Heart right ventricle (tissue), 16 donors: ENCODE measurements at regions not wholly inside any gene's neighbourhood (a gene's known extent, or its start where the extent isn't known, plus 50 kb on each side); places are given as distances from the start of the nearest gene placed in this dataset.

ENCODE experiments used
- ATAC-seq, 8 donors: fragments of 200-7000 bp; cut with Tn5 transposase; one replicate each; pipeline ENCODE4 v1.9.1; 2020; ENCODE audit warnings: mild to moderate bottlenecking in 8 of 8, moderate library complexity in 8 of 8, moderate number of reproducible peaks in 1 of 8
- DNase-seq, 2 donors: peaks; one replicate each; pipeline ENCODE4 v3.0.0-alpha.2; 2020
- H3K27ac ChIP-seq, 10 donors: fragments of 200-600 bp; sonication (generic) in 2 of 10; one replicate each; pipeline versions ENCODE4 v1.5.0 to v1.8.0; 2020 to 2022; ENCODE audit warnings: mild to moderate bottlenecking in 3 of 10
- H3K27me3 ChIP-seq, 7 donors: fragments of 200-600 bp; one replicate each; pipeline ENCODE4 v1.8.0; 2021 to 2022; ENCODE audit warnings: mild to moderate bottlenecking in 2 of 7
- H3K36me3 ChIP-seq, 9 donors: fragments of 200-600 bp; sonication (generic) in 1 of 9; one replicate each; pipeline versions ENCODE4 v1.5.0 to v1.8.0; 2020 to 2022; ENCODE audit warnings: mild to moderate bottlenecking in 2 of 9
- H3K4me1 ChIP-seq, 9 donors: fragments of 200-600 bp; sonication (generic) in 1 of 9; one replicate each; pipeline versions ENCODE4 v1.5.0 to v1.8.0; 2020 to 2022; ENCODE audit warnings: mild to moderate bottlenecking in 4 of 9
- H3K4me3 ChIP-seq, 10 donors: fragments of 200-600 bp; sonication (generic) in 2 of 10; one replicate each; pipeline versions ENCODE4 v1.5.0 to v1.8.0; 2020 to 2022; ENCODE audit warnings: mild to moderate bottlenecking in 7 of 10, moderate library complexity in 2 of 10
- H3K9me3 ChIP-seq, 11 donors: fragments of 200-600 bp in 10 of 11; sonication (generic) in 2 of 11; one replicate each; pipeline versions ENCODE4 v1.5.0 to v1.8.0; 2013 to 2022; ENCODE audit warnings: mild to moderate bottlenecking in 2 of 11, control low read depth in 1 of 11, moderate library complexity in 1 of 11
- CTCF ChIP-seq, 9 donors: fragments of 200-600 bp; sonication (generic) in 2 of 9; IDR thresholded peaks; one replicate each; pipeline versions ENCODE4 v1.5.0 to v1.8.0; 2021 to 2022; ENCODE audit warnings: antibody characterized with exemption in 9 of 9, mild to moderate bottlenecking in 5 of 9, moderate library complexity in 1 of 9
- WGBS, 2 donors: extraction: QIAGEN DNeasy Blood & Tissue Kit; methylation state at CpG; one replicate each; pipeline ENCODE4 v1.1.7; 2013; ENCODE audit warnings: inconsistent platforms in 1 of 2; 5-methylcytosine and 5-hydroxymethylcytosine counted together
- intact Hi-C, 10 donors: fragments of 100-400 bp; cut with DNase I; formaldehyde crosslinking; loops; one replicate each; pipeline versions ENCODE4 v1.11.1 to v1.14.2; 2022
- donor health status: Arrhythmogenic right ventricular cardiomyopathy.
- donor health status: ischemic (EF 13 %, LVEDD 7.1; RV severe dilation, severe dysfunction).
- donor health status: healthy with polysubstance abuse.
- donor health status: DM: no; HTN: yes; CAD: no.
- donor health status: DM: no; HTN: no; CAD: no.
- donor health status: ischemic (EF 25% LVEDD 6.9; RV normal size, moderate dysfunction).
- donor health status: ischemic (EF 25% LVEDD 5.7; RV mildly dilated, moderate dysfunction).
- donor health status: healthy.
- donor health status: DM: yes; HTN: yes; CAD: no.
- donor health status: Ischemic cardiomyopathy.
- donor health status: ischemic (EF 35%, LVEDD 5.7; RV mildly dilated, moderate dysfunction).
- donor health status: nonischemic (EF 11% LVEDD 7.7; RV severe dilation, severe dysfunction).
- donor health status: DM: yes; HTN: yes; CAD: no.
- donor health status: PGD.
- donor health status: ischemic (EF 29% LVEDD 5.4; RV normal size, mild dysfunction).
- donor health status: nonischemic (EF 23%, LVEDD 6.1; RV moderate dilation, normal function).

GRCh38 chr4:14053291-14053690 lies 425.8 kb upstream of the BOD1L1 start:
- intact Hi-C loops = no loop called here
- Histone ChIP-seq H3K27ac (no peak overlapping the region), H3K4me3 (no peak overlapping the region), H3K27me3 (no peaks in the 10 kb centered on the region), H3K4me1 (no peaks in the 10 kb centered on the region), H3K36me3 (no peaks in the 10 kb centered on the region), H3K9me3 (peaks cover 0 to 6% (median 0%) of the 10 kb centered on the region in 11 donors)
- no peak for TF ChIP-seq CTCF (IDR thresholded peaks at IDR 0.05)
- DNase-seq (no peak), ATAC-seq (no peak)
- WGBS, 2 donors = 66 to 79% methylated on average over 1 of the region's 1 CpG

- 54 to 57% methylated on average over 1 of the region's 1 CpG for WGBS, 2 donors
- TF ChIP-seq CTCF (IDR thresholded peaks at IDR 0.05) = no peak
Observed at GRCh38 chr4:14054391-14054790, 426.9 kb upstream of the BOD1L1 start.

GRCh38 chr4:14059006-14059405 lies 431.5 kb upstream of the BOD1L1 start:
- no peak for DNase-seq
- Histone ChIP-seq H3K27ac (no peak overlapping the region), H3K36me3 (no peaks in the 10 kb centered on the region), H3K9me3 (peaks cover 0 to 12% (median 0%) of the 10 kb centered on the region in 11 donors), H3K4me1 (no peaks in the 10 kb centered on the region), H3K27me3 (peaks cover 0 to 4% (median 0%) of the 10 kb centered on the region in 7 donors), H3K4me3 (no peak overlapping the region)
- no peak for ATAC-seq
- TF ChIP-seq CTCF (IDR thresholded peaks at IDR 0.05) = no peak
- 59 to 67% methylated on average over 4 of the region's 4 CpGs for whole genome bisulfite sequencing, 2 donors
- intact Hi-C loops = no loop called here

More at GRCh38 chr4:14054391-14054790, 426.9 kb upstream of the BOD1L1 start:
- H3K9me3 ChIP-seq = peaks cover 0 to 6% (median 0%) of the 10 kb centered on the region in 11 donors
- no peak for ATAC-seq
- intact Hi-C loops = no loop called here
- DNase-seq = no peak
- H3K4me3 ChIP-seq = no peak overlapping the region
- H3K4me1 ChIP-seq = no peaks in the 10 kb centered on the region
- no peak overlapping the region for H3K27ac ChIP-seq
- no peaks in the 10 kb centered on the region for H3K36me3 ChIP-seq
- H3K27me3 ChIP-seq = peaks cover 0 to under 1% (median 0%) of the 10 kb centered on the region in 7 donors

GRCh38 chr4:14064984-14065383 lies 437.5 kb upstream of the BOD1L1 start:
- ATAC-seq (no peak), DNase-seq (no peak)
- Histone ChIP-seq H3K4me1 (peaks cover 0 to 4% (median 0%) of the 10 kb centered on the region in 9 donors), H3K4me3 (no peak overlapping the region), H3K27me3 (no peaks in the 10 kb centered on the region), H3K27ac (no peak overlapping the region), H3K9me3 (peaks cover 0 to 6% (median 0%) of the 10 kb centered on the region in 11 donors), H3K36me3 (no peaks in the 10 kb centered on the region)
- TF ChIP-seq CTCF (IDR thresholded peaks at IDR 0.05) = no peak
- WGBS, 2 donors = 85 to 90% methylated on average over 2 of the region's 2 CpGs
- intact Hi-C loops = no loop called here
